Activated CD4-positive, CD25-positive, alpha-beta regulatory T cell (primary cell): ENCODE measurements at regions not wholly inside any gene's neighbourhood (a gene's known extent, or its start where the extent isn't known, plus 50 kb on each side); places are given as distances from the start of the nearest gene placed in this dataset.

ENCODE experiments used
- DNase-seq, 4 experiments: peaks; one replicate each; lab custom pipeline; 2025; lab: John Stamatoyannopoulos, UW

DNA sequence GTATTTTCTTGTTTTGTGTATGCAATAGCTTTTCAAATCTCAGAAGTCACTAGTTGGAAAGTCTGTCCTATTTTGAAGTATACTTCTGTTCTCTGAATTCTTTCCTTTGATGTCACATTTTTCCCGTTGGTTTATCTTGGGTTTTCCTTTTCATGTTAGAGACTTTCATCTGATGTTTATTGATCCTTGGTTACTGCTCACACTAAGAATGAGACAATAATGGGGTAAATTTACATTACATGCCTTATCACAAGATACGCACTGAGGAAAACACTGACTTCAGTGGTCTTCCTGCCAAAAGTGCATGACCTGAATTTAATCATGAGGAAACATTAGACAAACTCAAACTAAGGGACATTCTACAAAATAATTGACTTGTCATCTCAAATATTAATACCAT lies 63.5 kb upstream of the C1GALT1 start:
- DNase-seq: no peak

DNA sequence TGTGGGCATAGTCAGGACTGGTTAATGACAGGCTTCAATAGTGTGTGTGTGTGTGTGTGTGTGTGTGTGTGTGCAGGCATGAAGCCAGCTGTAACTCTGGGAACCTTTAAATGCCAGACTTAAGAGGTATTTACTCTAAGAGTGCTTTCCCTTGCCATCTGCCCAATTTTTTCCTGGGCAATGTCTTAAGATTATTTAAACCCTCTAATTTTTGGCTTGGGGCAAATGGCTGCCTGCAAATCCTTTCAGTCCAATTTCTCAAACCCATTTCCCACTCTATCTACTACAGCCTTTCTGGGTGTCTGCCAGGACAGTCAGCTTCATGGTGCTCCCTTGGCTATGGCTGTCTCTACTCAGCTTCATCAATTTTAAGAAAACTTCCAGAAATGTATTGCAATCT lies 62.6 kb upstream of the C1GALT1 start:
- DNase-seq: no peak

DNA sequence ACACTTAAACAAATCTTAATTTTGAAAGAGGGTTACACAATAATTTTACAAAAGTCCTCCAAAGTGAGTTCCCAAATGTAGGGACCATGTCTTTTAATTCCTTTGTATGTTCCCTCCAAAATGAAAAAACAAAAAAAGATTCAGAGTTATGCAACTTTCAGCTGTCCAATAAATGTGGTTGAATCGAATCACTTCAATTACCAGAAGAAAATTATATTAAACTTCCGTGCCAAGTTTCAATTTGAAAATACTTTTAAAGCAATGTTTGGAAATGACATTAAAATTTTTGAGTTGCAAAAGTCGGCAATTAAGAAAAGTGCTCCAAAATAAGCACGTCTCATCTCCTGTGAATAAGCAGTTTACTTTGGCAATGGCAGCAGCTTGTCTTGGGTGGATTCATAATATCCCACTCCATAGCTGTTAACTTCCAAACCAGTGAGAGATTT lies 60.3 kb upstream of the C1GALT1 start:
- DNase-seq: no peak

DNA sequence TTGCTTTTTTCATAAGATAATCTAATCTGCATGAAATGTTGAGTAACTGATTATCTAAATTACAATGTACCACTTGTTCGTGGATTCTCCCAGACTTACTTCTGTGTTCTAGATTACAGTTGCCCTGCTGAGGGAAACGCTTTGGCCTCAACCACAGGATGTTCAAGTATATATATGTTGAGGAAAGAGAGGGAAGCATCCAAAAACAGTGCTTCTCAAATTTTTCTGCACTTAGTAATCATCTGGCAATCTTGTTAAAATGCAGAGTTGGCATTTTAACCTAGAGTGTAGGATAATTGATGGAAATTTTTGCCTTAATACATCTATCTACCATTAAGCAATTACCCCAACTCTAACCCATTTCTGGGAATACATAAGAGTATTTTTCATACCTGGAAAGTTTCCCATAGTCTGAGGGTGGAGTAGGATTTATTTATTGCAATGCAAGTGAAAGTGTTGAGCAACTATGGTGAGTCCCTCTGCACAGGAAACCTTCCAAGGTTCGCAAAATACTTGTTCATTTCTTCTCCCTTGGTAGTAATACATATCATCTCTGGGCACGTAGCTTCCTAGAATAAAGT lies 59.6 kb upstream of the C1GALT1 start:
- DNase-seq: no peak

DNA sequence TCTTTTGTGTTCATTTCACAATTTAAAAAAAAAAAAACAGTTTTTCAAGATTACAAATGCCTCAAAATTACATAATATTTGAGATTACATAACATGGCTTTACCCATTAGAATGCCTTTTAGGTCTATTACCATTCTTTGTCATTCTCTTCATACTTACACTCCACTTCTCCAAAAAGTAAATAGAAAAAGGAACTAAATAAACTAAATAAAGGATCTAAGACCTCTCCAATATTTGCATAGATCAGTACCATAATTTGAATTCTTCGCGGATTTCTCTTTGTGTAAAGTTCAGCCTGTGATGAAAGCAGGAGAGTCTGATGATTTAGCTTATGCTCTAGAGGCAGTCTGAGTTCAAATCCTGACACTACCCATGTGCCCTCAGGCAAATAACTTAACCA lies 56.4 kb upstream of the C1GALT1 start:
- no peak for DNase-seq

DNA sequence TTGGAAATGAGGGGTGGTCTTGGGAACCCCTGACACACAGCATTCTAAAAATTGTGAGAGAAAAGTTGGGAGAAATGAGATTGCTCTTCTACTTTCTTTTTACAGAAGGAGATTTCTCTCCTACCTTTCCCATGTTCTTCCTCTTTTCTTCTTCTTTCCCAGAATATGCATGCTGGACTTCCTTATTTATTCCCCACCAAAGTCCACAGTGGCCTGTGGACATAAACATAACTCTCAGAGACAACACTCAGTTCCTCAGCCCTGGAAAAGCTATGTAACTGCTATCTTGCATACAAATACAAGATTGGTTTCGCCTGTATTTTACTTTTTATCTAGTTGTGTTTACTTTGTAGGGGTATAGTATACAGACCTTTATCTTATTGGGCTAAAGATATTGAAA lies 54.6 kb upstream of the C1GALT1 start:
- no peak for DNase-seq

DNA sequence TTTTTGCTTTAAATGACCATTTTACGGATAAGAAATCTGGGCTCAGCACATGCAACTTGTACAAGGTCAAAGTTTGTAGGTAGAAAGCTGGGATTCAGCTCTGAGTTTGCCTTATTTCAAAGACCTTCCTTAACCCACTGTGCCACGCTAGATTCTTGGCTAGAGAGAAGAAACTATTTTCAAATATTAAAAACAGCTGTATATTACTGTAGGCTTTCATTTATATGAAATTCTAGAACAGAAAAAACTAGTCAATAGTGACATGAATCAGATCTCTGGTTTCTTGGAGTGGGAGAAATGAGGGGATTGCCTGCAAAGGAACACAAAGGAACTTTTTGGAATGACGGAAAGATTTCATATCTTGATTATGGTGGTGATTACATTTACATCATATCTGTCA lies 53.0 kb upstream of the C1GALT1 start:
- DNase-seq: no peak

DNA sequence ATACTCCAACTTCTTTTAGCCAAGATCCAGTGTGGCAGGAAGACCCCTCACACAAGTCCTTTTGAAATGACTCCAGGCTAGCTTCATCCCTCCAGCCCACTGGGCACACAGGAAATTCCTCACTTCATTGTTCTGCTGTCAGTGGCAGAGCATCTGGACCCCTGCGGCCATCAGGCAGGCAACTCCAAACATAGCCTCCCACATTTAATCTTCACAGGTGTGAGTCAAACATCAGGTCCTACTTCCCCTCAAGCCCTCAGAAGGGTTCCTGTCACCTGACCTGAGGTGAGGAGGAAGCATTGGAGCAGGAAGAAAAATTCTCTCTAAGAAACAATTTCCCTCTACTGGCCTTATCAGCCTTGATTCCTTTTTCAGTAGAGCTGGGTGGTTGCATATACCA lies 51.1 kb upstream of the C1GALT1 start:
- DNase-seq: no peak
